Endothelial cell of umbilical vein (primary cell): ENCODE measurements at regions not wholly inside any gene's neighbourhood (a gene's known extent, or its start where the extent isn't known, plus 50 kb on each side); places are given as distances from the start of the nearest gene placed in this dataset.

Experiments
- BruUV-seq: library from RNA; stranded (reverse); fragments of 400-500 nt; replicated peaks from 2 replicates; lab custom pipeline; 2021; lab: Mats Ljungman, UMichigan
- CTCF ChIA-PET: fragments of 300-600, 350-600 bp; sonication (Branson Sonifier 250); formaldehyde crosslinking; loops from one replicate; lab custom pipeline; 2021; ENCODE audit warnings: antibody characterized with exemption, inconsistent platforms; lab: Charles Lee
- POLR2A ChIA-PET: fragments of 300-600, 350-600 bp; sonication (Branson Sonifier 250); formaldehyde crosslinking; loops from one replicate; lab custom pipeline; 2021; ENCODE audit warnings: antibody characterized with exemption, inconsistent platforms; lab: Charles Lee
- DNase-seq: peaks from one replicate; pipeline ENCODE4 v3.0.0-alpha.2; 2011; ENCODE audit warnings: low read depth, low spot score
- FAIRE-seq: peaks from 2 replicates; lab custom pipeline; 2011; peaks lifted over from hg19 to GRCh38; lab: Jason Lieb, UNC
- H2AFZ ChIP-seq: 2 replicates; pipeline ENCODE4 v1.6.0; 2012; ENCODE audit warnings: low read depth, low read length, control low read depth, inconsistent platforms
- H3K27ac ChIP-seq: 2 replicates; pipeline ENCODE4 v1.5.1; 2011; ENCODE audit warnings: low read depth, mild to moderate bottlenecking, control low read depth, low read length, moderate library complexity; ENCODE audit not compliant: insufficient read depth
- H3K27me3 ChIP-seq, 2 experiments: 2 replicates each; pipeline versions ENCODE4 v1.6.0 to v1.6.1; 2011; ENCODE audit warnings: low read length in 2 of 2, mixed read lengths in 1 of 2; ENCODE audit not compliant: control insufficient read depth in 2 of 2, insufficient read depth in 2 of 2
- H3K36me3 ChIP-seq, 2 experiments: 2 replicates in 1 of 2; 3 replicates in 1 of 2; pipeline ENCODE4 v1.5.1; 2011; ENCODE audit warnings: low read length in 2 of 2, mild to moderate bottlenecking in 1 of 2, moderate library complexity in 1 of 2; ENCODE audit not compliant: control insufficient read depth in 2 of 2, insufficient read depth in 2 of 2; ENCODE audit errors: extremely low read depth in 1 of 2
- H3K4me1 ChIP-seq: 3 replicates; pipeline ENCODE4 v1.5.1; 2011; ENCODE audit warnings: mild to moderate bottlenecking, low read length; ENCODE audit not compliant: control insufficient read depth, insufficient read depth; ENCODE audit errors: extremely low read depth
- H3K4me2 ChIP-seq: 2 replicates; pipeline ENCODE4 v1.6.1; 2011; ENCODE audit warnings: low read length, control low read depth, mixed read lengths; ENCODE audit not compliant: insufficient read depth
- H3K4me3 ChIP-seq, 3 experiments: fragments of 200-600 bp in 1 of 3; sonication (generic), shearing (Covaris generic) in 1 of 3; replicated peaks in 1 of 3; 2 replicates each; pipeline ENCODE4 v1.5.1; 2011 to 2016; ENCODE audit warnings: control low read depth in 3 of 3, low read length in 3 of 3, mild to moderate bottlenecking in 2 of 3, inconsistent platforms in 1 of 3, low read depth in 1 of 3, moderate library complexity in 1 of 3; ENCODE audit not compliant: insufficient read depth in 1 of 3
- H3K79me2 ChIP-seq: 2 replicates; pipeline ENCODE4 v1.6.0; 2012; ENCODE audit warnings: low read length, inconsistent platforms; ENCODE audit not compliant: control insufficient read depth, insufficient read depth
- H3K9ac ChIP-seq: replicated peaks from 2 replicates; pipeline ENCODE3; 2011; ENCODE audit warnings: low read length, control low read depth; ENCODE audit not compliant: insufficient read depth; ENCODE audit errors: extremely low read depth
- H3K9me1 ChIP-seq: replicated peaks from 3 replicates; pipeline ENCODE4 v1.6.0; 2011; ENCODE audit warnings: mild to moderate bottlenecking, low read length; ENCODE audit not compliant: control insufficient read depth, insufficient read depth; ENCODE audit errors: extremely low read depth
- H3K9me3 ChIP-seq: replicated peaks from 2 replicates; pipeline ENCODE4 v1.5.1; 2012; ENCODE audit warnings: low read length, inconsistent platforms; ENCODE audit not compliant: control insufficient read depth, insufficient read depth
- H4K20me1 ChIP-seq: replicated peaks from 2 replicates; pipeline ENCODE3; 2011; ENCODE audit warnings: mild to moderate bottlenecking, low read length; ENCODE audit not compliant: control insufficient read depth, insufficient read depth; ENCODE audit errors: extremely low read depth
- CTCF ChIP-seq, 2 donors: IDR thresholded peaks; 1 replicate in 1 of 2; 2 replicates in 1 of 2; pipeline ENCODE4 v1.5.1; 2011; ENCODE audit warnings: low read length in 2 of 2, mild to moderate bottlenecking in 2 of 2, moderate library complexity in 2 of 2, control low read depth in 1 of 2, inconsistent platforms in 1 of 2, low read depth in 1 of 2; ENCODE audit not compliant: insufficient read depth in 1 of 2; ENCODE audit errors: extremely low read depth in 1 of 2
- EZH2 ChIP-seq: IDR thresholded peaks from 2 replicates; pipeline ENCODE4 v1.6.1; 2012; ENCODE audit warnings: borderline replicate concordance, low read depth, mild to moderate bottlenecking, moderate library complexity, low read length, inconsistent platforms; ENCODE audit not compliant: severe bottlenecking
- GATA2 ChIP-seq: IDR thresholded peaks from 2 replicates; pipeline ENCODE4 v1.7.0; 2011; ENCODE audit warnings: low read depth, mild to moderate bottlenecking, moderate library complexity, mixed read lengths, low read length; ENCODE audit not compliant: insufficient read length, insufficient read depth
- JUN ChIP-seq: IDR thresholded peaks from 2 replicates; pipeline ENCODE4 v1.6.1; 2011; ENCODE audit warnings: borderline replicate concordance, low read depth; ENCODE audit not compliant: insufficient read length, insufficient read depth
- MAX ChIP-seq: IDR thresholded peaks from 2 replicates; pipeline ENCODE4 v1.6.1; 2011; ENCODE audit not compliant: insufficient read depth, insufficient read length
- MYC ChIP-seq: IDR thresholded peaks from one replicate; pipeline ENCODE4 v1.6.1; 2011; ENCODE audit warnings: mild to moderate bottlenecking, low read depth, low read length
- POLR2A ChIP-seq: IDR thresholded peaks from 2 replicates; pipeline ENCODE4 v1.6.1; 2012; ENCODE audit warnings: low read depth, mild to moderate bottlenecking, control low read depth, low read length
- POLR2AphosphoS5 ChIP-seq: IDR thresholded peaks from 2 replicates; pipeline ENCODE4 v1.6.1; 2012; ENCODE audit warnings: low read depth, mild to moderate bottlenecking, control low read depth, low read length, moderate library complexity; ENCODE audit not compliant: insufficient read depth
- dilution Hi-C: fragments of 300-500 bp; cut with MboI; formaldehyde crosslinking; loops from one replicate; pipeline ENCODE4 v1.15.0; 2019; ENCODE audit warnings: low sequenced_read_pairs; ENCODE audit not compliant: extremely low pct_ligation_motif_present
- intact Hi-C: fragments of 100-400 bp; cut with micrococcal nuclease; formaldehyde crosslinking; loops from one replicate; pipeline ENCODE4 v1.10.0; 2022

GRCh38 chr7:16980539-16980938 lies 98.8 kb upstream of the AGR3 start:
- FAIRE-seq (no peak), DNase-seq (no peak)
- intact Hi-C loops (loop anchor here (5.0 to 10.0 kb wide), 3 partner anchors 254 to 704 kb away; no protein-coding TSS in a partner anchor), dilution Hi-C loops (no loop called here)
- no peaks in the 10 kb centered on the region for H3K9me3 ChIP-seq
- H3K9me1 ChIP-seq = no peaks in the 10 kb centered on the region
- TF ChIP-seq POLR2A = no peak
- TF ChIP-seq GATA2 = no peak
- TF ChIP-seq MYC = no peak
- TF ChIP-seq EZH2 = no peak
- no peak for TF ChIP-seq MAX
- no peak for TF ChIP-seq POLR2AphosphoS5
- no peak for TF ChIP-seq JUN
- no peak for TF ChIP-seq CTCF (IDR thresholded peaks at IDR 0.05; ENCODE audit: extremely low read depth in 1 of 2, insufficient read depth in 1 of 2, low read depth in 1 of 2, low read length in 2 of 2)
- peaks cover 26% of the 10 kb centered on the region for H3K4me1 ChIP-seq
- H2AFZ ChIP-seq = no peak overlapping the region
- ChIA-PET CTCF (interaction anchor here (1.1 to 8.5 kb wide), 5 partner anchors 9 to 322 kb away, joined by 4 to 291 read pairs (median 18); partner anchors contain the start of gene AHR), POLR2A (no interaction called here)
- no peak overlapping the region for H3K27ac ChIP-seq
- H3K9ac ChIP-seq = no peak overlapping the region
- no peak overlapping the region for H3K4me2 ChIP-seq
- H3K36me3 ChIP-seq = no peaks in the 10 kb centered on the region
- H3K27me3 ChIP-seq = no peaks in the 10 kb centered on the region
- H3K79me2 ChIP-seq = no peaks in the 10 kb centered on the region
- BruUV-seq = no TSS peak
- no peak overlapping the region for H3K4me3 ChIP-seq
- no peaks in the 10 kb centered on the region for H4K20me1 ChIP-seq
